B cell (primary cell): ENCODE measurements at regions not wholly inside any gene's neighbourhood (a gene's known extent, or its start where the extent isn't known, plus 50 kb on each side); places are given as distances from the start of the nearest gene placed in this dataset.

ENCODE experiments used
- ATAC-seq: fragments of 200-7000 bp; cut with Tn5 transposase; one replicate; pipeline ENCODE4 v1.10.0; 2021; ENCODE audit warnings: low read depth, mild to moderate bottlenecking, moderate number of reproducible peaks, moderate library complexity
- CTCF ChIA-PET: fragments of 350-600 bp; sonication (Branson Sonifier 250); formaldehyde crosslinking; loops from one replicate; lab custom pipeline; 2021; ENCODE audit warnings: antibody characterized with exemption, inconsistent platforms; lab: Charles Lee
- POLR2A ChIA-PET: fragments of 350-600 bp; sonication (Branson Sonifier 250); formaldehyde crosslinking; loops from one replicate; lab custom pipeline; 2021; ENCODE audit warnings: antibody characterized with exemption; lab: Charles Lee
- DNase-seq: peaks from one replicate; pipeline ENCODE4 v3.0.0; 2013
- H2AFZ ChIP-seq: 2 replicates; pipeline ENCODE4 v1.6.1; 2012; ENCODE audit warnings: mild to moderate bottlenecking, low read depth, low read length; ENCODE audit not compliant: insufficient read depth, poor library complexity, severe bottlenecking
- H3K27ac ChIP-seq, 2 donors: 1 replicate in 1 of 2; 2 replicates in 1 of 2; pipeline ENCODE4 v1.5.1; 2012 to 2013; ENCODE audit warnings: low read length in 2 of 2, mild to moderate bottlenecking in 2 of 2, moderate library complexity in 1 of 2
- H3K27me3 ChIP-seq, 4 experiments: fragments of 200-600 bp in 1 of 4; sonication (generic) in 1 of 4; replicated peaks in 1 of 4; 1 replicate in 2 of 4; 2 replicates in 2 of 4; pipeline versions ENCODE4 v1.6.1 to v1.7.0; 2013 to 2016; ENCODE audit warnings: low read length in 3 of 4, mild to moderate bottlenecking in 2 of 4, mixed read lengths in 1 of 4, moderate library complexity in 1 of 4; ENCODE audit not compliant: insufficient read depth in 4 of 4, control insufficient read depth in 3 of 4; ENCODE audit errors: control extremely low read depth in 1 of 4
- H3K36me3 ChIP-seq, 2 experiments: replicated peaks in 1 of 2; 1 replicate in 1 of 2; 2 replicates in 1 of 2; pipeline versions ENCODE4 v1.6.1 to v1.7.1; 2013; ENCODE audit warnings: low read length in 1 of 2; ENCODE audit not compliant: insufficient read depth in 2 of 2, control insufficient read depth in 1 of 2; ENCODE audit errors: control extremely low read depth in 1 of 2, extremely low read depth in 1 of 2
- H3K4me1 ChIP-seq, 2 donors: fragments of 200-600 bp in 1 of 2; sonication (generic) in 1 of 2; 1 replicate in 1 of 2; 2 replicates in 1 of 2; pipeline versions ENCODE4 v1.5.1 to v1.6.1; 2013 to 2017; ENCODE audit warnings: low read length in 2 of 2; ENCODE audit not compliant: control insufficient read depth in 2 of 2, insufficient read depth in 2 of 2
- H3K4me2 ChIP-seq: replicated peaks from 2 replicates; pipeline ENCODE3; 2012; ENCODE audit warnings: mild to moderate bottlenecking, low read depth, low read length; ENCODE audit not compliant: poor library complexity, severe bottlenecking
- H3K4me3 ChIP-seq, 5 experiments: fragments of 200-600 bp in 1 of 5; sonication (generic) in 1 of 5; 1 replicate in 3 of 5; 2 replicates in 2 of 5; pipeline versions ENCODE4 v1.5.1 to v1.7.0; 2011 to 2016; ENCODE audit warnings: low read length in 4 of 5, mild to moderate bottlenecking in 4 of 5, low read depth in 2 of 5, control low read depth in 1 of 5, moderate library complexity in 1 of 5; ENCODE audit not compliant: insufficient read depth in 1 of 5; ENCODE audit errors: control extremely low read depth in 1 of 5, extremely low read depth in 1 of 5
- H3K79me2 ChIP-seq: fragments of 200-600 bp; sonication (generic); one replicate; pipeline ENCODE4 v1.6.0; 2016; ENCODE audit warnings: low read length; ENCODE audit not compliant: control insufficient read depth, insufficient read depth
- H3K9ac ChIP-seq: fragments of 200-600 bp; sonication (generic); 2 replicates; pipeline ENCODE4 v1.6.1; 2017; ENCODE audit warnings: mild to moderate bottlenecking, low read length, moderate library complexity
- H3K9me3 ChIP-seq, 3 donors: one replicate each; pipeline versions ENCODE4 v1.6.1 to v1.7.1; 2013; ENCODE audit warnings: low read length in 2 of 3; ENCODE audit not compliant: control insufficient read depth in 2 of 3, insufficient read depth in 1 of 3; ENCODE audit errors: control extremely low read depth in 1 of 3
- H4K20me1 ChIP-seq: 2 replicates; pipeline ENCODE4 v1.6.0; 2012; ENCODE audit warnings: mild to moderate bottlenecking, low read length; ENCODE audit not compliant: insufficient read depth, control insufficient read depth, poor library complexity, severe bottlenecking
- H3K27ac Mint-ChIP-seq: one replicate; pipeline ENCODE4 v1.8.0; 2021; ENCODE audit warnings: mixed read lengths
- H3K27me3 Mint-ChIP-seq: one replicate; pipeline ENCODE4 v1.8.0; 2021; ENCODE audit warnings: mixed read lengths
- H3K4me1 Mint-ChIP-seq: one replicate; pipeline ENCODE4 v1.8.0; 2021; ENCODE audit warnings: mixed read lengths
- H3K4me3 Mint-ChIP-seq: one replicate; pipeline ENCODE4 v1.8.0; 2021; ENCODE audit warnings: mixed read lengths
- H3K9me3 Mint-ChIP-seq: one replicate; pipeline ENCODE4 v1.8.0; 2022; ENCODE audit warnings: mixed read lengths; ENCODE audit not compliant: insufficient read depth
- EZH2 ChIP-seq: IDR thresholded peaks from 2 replicates; pipeline ENCODE4 v1.6.1; 2012; ENCODE audit warnings: borderline replicate concordance, low read depth, mild to moderate bottlenecking, moderate library complexity, low read length; ENCODE audit not compliant: insufficient read depth, poor library complexity, severe bottlenecking
- WGBS: methylation state at CpG from one replicate; pipeline ENCODE4 v1.1.5; 2013; ENCODE audit warnings: missing lambda C conversion rate; ENCODE audit not compliant: insufficient coverage; 5-methylcytosine and 5-hydroxymethylcytosine counted together
- intact Hi-C: fragments of 100-400 bp; cut with micrococcal nuclease; formaldehyde crosslinking; loops from one replicate; pipeline ENCODE4 v1.10.0; 2022
- TF ChIP-seq, protein P1 (sequence below): fragments of 200-600 bp; IDR thresholded peaks from one replicate; pipeline ENCODE4 v1.8.0; 2022; ENCODE audit warnings: antibody characterized with exemption, mild to moderate bottlenecking

DNA sequence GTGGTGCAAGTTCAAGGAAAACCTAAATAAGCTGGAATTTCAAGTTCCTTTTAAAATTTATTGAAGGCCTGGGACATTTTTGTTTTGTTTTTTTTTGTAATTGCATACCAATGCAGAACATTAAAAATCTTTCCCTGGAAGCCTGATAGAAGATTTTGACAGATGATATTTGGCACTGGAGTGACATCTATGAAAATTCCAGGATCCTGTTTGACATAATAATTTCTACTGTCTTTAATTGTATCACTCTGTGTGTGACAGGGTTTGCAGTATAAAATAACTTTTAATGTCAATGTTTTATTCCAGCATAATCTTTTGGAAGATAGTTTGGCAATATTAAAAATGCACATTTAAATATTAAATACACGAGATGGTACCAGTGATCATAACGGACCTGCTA, 514.2 kb upstream of the ACO1 start:
- 88% methylated on average over 2 of the region's 2 CpGs for WGBS
- no peaks in the 10 kb centered on the region for H3K9me3 Mint-ChIP-seq
- POLR2A ChIA-PET = no interaction called here

DNA sequence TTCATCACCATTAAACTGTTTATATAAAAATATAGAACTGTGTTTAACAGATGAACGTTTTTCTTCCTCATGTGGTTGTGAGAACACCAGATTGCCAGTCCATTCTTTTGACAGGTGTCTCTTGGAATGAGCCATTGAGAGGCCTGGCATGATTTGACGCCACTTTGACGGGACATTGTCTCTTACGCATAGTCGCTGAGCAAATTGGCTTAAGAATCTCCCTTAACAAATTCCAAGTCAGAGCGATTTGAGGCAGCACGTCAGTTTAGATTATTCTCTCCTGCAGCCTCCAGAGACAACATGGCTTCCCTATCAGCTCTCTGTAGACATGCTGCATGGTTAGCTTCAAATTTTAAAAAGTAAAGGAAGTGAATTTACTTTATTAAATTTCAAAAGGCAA, 510.7 kb upstream of the ACO1 start:
- WGBS = 94% methylated on average over 4 of the region's 7 CpGs

More for the DNA sequence above, 514.2 kb upstream of the ACO1 start:
- H3K27ac ChIP-seq = no peak overlapping the region
- H3K9me3 ChIP-seq = peaks cover 0 to 12% (median 0%) of the 10 kb centered on the region in 3 donors
- no peaks in the 10 kb centered on the region for H3K27me3 ChIP-seq
- no peak overlapping the region for H2AFZ ChIP-seq
- CTCF ChIA-PET = no interaction called here
- H3K36me3 ChIP-seq = no peaks in the 10 kb centered on the region
- TF ChIP-seq, protein P1, sequence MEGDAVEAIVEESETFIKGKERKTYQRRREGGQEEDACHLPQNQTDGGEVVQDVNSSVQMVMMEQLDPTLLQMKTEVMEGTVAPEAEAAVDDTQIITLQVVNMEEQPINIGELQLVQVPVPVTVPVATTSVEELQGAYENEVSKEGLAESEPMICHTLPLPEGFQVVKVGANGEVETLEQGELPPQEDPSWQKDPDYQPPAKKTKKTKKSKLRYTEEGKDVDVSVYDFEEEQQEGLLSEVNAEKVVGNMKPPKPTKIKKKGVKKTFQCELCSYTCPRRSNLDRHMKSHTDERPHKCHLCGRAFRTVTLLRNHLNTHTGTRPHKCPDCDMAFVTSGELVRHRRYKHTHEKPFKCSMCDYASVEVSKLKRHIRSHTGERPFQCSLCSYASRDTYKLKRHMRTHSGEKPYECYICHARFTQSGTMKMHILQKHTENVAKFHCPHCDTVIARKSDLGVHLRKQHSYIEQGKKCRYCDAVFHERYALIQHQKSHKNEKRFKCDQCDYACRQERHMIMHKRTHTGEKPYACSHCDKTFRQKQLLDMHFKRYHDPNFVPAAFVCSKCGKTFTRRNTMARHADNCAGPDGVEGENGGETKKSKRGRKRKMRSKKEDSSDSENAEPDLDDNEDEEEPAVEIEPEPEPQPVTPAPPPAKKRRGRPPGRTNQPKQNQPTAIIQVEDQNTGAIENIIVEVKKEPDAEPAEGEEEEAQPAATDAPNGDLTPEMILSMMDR = no peak
- H3K4me1 ChIP-seq = no peaks in the 10 kb centered on the region
- ATAC-seq = no peak
- H3K4me3 ChIP-seq = no peak overlapping the region
- Mint-ChIP-seq H3K27me3 (no peaks in the 10 kb centered on the region), H3K4me1 (no peaks in the 10 kb centered on the region), H3K4me3 (no peak overlapping the region), H3K27ac (no peak overlapping the region)
- no peak for DNase-seq
- no peak overlapping the region for H3K4me2 ChIP-seq
- H3K9ac ChIP-seq = no peak overlapping the region
- intact Hi-C loops = no loop called here
- H4K20me1 ChIP-seq = no peaks in the 10 kb centered on the region
- no peaks in the 10 kb centered on the region for H3K79me2 ChIP-seq

More for the DNA sequence above, 510.7 kb upstream of the ACO1 start:
- H3K27ac ChIP-seq = no peak overlapping the region
- H3K4me2 ChIP-seq = no peak overlapping the region
- Mint-ChIP-seq H3K4me1 (no peaks in the 10 kb centered on the region), H3K27ac (no peak overlapping the region), H3K9me3 (no peaks in the 10 kb centered on the region), H3K27me3 (no peaks in the 10 kb centered on the region), H3K4me3 (no peak overlapping the region)
- H3K4me3 ChIP-seq = no peak overlapping the region
- no peaks in the 10 kb centered on the region for H3K36me3 ChIP-seq
- DNase-seq (no peak), ATAC-seq (no peak)
- CTCF ChIA-PET = no interaction called here
- intact Hi-C loops = no loop called here
- H3K27me3 ChIP-seq = no peaks in the 10 kb centered on the region
- H3K79me2 ChIP-seq = no peaks in the 10 kb centered on the region
- TF ChIP-seq, protein P1 = no peak
- no peak for TF ChIP-seq EZH2
- H4K20me1 ChIP-seq = no peaks in the 10 kb centered on the region
- H3K9me3 ChIP-seq = peaks cover 0 to 10% (median 0%) of the 10 kb centered on the region in 3 donors
- H3K4me1 ChIP-seq = no peaks in the 10 kb centered on the region
- POLR2A ChIA-PET = no interaction called here
- no peak overlapping the region for H2AFZ ChIP-seq
- no peak overlapping the region for H3K9ac ChIP-seq
